Middle frontal gyrus (tissue), 1 donor: ENCODE measurements at regions not wholly inside any gene's neighbourhood (a gene's known extent, or its start where the extent isn't known, plus 50 kb on each side); places are given as distances from the start of the nearest gene placed in this dataset.

Experiments
- DNase-seq: peaks from one replicate; pipeline ENCODE4 v3.0.0-alpha.2; 2015; ENCODE audit warnings: low spot score; ENCODE audit errors: extremely low spot score

DNA sequence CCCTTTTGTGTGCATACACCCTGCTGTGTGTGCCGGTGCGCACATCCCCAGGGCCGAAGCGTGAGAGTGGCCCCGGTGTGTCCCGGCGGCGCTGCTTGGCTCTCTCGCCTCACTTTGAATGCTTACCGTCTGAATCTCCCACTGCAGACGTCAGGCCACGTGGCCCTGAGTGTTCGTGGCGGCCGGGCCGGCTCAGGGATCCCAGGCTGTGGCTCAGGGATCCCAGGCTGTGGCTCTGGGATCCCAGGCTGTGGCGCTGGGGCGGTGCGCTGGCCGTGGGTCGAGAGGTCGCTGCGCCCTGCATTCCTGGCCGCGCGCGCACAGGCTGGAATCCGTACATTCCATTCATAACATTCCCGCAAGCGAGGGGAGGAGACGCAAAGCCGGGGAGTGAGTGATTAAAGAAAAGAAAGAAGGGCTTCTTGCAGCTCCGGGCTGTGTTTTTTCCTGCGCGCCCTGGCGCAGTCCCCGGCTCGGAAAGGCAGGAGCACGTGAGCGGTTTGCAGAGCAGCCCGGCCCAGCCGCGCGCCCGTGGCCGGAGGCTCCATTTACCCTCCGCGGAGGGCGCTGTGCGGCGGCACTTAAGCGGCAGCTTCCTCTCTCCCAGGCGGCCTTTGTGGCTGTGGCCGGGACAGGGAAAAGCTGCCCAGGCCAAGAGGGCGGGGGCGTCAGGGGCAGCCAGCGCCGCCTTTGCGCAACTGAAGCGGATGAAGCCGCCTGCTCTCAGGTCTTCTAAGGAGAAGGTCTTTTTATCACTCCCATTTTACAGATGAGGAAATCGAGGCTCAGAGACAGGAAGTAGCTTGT is 87.0 kb upstream of the ALDH1L1 start:
- DNase-seq = peak; percentile 24

GRCh38 chr3:126266850-126267168 is 86.4 kb upstream of the ALDH1L1 start:
- no peak for DNase-seq

DNA sequence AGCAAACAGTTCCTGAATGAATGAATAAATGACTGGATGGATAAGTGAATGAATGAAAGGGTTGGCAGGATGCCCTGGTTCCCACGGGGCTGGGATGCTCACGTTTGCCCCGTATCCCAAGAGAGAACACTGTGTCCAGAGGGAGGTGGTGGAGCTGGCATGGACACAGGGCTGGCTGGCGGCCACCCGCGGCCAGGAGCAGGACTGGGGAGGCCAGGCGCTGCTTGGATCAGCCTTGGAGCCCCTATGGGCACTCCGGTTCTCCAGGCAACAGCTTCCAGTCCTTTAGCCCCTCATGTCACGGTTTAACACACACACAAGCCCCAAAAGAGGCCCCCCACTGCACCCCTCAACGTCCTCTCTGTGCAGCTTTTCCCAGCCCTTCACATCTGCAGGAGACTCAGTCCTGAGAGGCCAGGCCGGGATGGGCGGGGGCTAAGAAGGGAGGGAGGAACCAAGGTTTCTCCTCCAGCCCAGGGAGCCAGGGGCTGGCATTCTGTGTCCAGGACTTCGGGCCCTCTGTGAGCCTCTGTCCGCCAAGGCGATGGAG is 86.0 kb upstream of the ALDH1L1 start:
- DNase-seq = no peak

DNA sequence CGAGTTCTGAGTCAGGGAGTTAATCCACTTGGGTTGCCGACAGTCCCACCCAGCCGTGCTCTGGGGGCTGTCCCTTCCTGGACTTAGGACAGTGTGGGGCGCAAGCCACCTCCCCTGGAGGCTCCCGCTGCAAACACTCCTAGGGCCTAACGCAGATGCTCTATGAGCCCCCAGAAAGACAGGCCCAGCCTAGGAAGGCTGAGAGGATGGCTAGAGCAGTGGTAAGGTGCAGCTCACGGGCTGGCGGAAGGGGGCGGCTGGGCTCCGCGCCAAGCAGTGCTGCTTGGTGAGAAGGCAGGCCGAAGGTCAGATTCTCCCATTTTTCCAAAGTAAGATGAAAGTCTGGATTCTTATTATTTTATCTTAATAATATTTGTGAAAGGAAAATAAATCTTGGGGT is 84.6 kb upstream of the ALDH1L1 start:
- DNase-seq = no peak

DNA sequence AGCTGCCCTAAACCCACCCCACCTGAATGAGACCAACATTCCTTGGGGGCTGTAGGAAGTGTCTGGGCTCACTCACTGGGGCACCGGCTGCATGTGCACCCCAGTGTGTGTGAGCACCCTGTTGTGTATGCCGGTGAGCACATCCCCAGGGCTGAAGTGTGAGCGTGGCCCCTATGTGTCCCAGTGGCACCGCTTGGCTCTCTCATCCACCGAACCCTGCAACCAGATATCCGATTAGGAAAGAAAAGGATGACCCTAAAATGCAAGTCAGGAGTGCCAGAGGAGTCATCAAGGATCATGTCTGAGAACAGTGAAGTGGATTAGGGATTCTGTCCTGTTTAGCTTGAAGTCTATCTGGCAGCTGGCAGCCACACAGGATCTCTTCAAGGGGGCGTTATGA is 84.0 kb upstream of the ALDH1L1 start:
- no peak for DNase-seq

DNA sequence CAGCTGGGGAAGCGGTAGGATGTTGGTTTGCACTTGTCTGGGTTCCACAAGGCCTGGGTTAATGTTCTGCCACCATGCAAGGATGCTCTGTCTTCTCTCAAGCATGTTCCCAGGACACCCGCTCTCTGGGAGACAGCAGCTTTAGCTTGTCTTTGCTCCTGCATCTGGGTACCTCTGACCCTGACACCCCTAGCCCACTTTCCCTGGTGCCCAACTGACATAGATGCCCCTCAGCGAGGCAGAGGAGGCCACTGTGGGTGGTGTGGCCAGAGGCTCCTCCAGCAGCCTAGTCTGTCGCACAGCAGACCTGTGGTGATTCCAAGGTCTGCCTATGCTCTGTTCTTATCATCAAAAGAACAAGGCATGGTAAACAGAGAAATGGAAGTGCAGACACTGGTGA is 83.6 kb upstream of the ALDH1L1 start:
- DNase-seq = no peak

- no peak for DNase-seq
Measured at GRCh38 chr3:126263539-126263938, 83.2 kb upstream of the ALDH1L1 start.

DNA sequence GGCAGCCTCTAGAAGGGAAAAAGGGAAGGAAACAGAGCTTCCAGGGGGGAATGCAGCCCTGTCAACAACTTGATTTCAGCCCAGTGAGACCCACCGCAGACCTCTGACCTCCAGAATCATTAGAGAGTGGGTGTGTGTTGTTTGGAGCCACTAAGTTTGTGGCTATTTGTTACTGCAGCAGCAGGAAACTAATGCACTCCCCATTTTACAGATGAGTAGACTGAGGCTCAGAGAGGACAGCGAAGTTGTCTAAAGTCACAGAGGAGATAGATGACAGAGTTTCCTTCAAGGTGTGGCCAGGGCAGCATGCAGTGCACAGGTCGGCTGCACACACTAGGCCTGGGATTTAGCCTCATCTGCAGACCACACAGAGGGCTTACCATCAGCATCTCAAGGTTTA is 81.8 kb upstream of the ALDH1L1 start:
- no peak for DNase-seq

GRCh38 chr3:126261037-126261436 is 80.7 kb upstream of the ALDH1L1 start:
- no peak for DNase-seq

DNA sequence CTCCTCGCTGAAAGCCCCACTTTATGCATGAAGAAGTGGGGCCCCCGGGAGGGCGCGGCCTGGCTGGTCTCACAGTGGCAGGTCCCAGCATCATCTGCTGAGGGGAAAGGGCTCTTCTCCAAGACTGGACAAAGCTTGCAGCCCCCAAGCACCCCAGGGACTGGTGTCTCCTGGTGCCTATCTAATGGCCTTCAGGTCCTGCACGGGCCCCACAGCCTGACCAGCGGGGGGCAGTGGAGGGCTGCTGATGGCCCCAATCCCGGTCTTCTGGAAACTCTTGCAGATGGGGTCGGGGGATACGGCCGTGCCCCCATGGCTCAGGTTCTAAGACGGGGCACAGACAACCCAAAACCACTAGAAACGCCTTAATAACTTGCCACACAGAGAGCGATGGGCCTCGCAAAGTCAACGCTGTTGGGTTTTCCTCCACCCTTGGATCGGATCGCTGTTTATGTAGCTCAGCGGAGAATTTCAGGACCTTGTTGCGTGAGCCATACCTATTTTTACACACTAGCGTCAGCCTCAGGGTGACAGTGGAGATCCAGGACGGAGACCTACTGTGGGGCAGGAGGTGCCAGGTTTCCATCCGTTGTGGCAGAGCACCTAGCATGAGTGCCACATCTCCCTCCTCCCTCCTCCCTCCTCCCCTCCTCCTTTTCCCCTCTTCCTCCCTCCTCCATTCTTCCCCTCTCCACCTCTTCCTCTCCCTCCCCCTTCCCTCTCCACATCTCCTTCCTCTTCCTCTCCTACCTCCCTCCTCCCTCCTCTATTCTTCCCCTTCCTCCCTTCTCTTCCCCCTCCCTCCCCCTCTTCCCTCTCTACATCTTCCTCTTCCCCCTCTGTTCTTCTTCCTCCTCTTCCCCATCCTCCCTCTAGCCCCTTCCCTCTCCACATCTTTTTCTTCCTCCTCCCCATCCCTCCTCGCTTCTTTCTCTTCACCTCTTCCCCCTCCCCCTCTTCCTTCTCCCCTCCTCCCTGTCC is 79.3 kb upstream of the ALDH1L1 start:
- no peak for DNase-seq

GRCh38 chr3:126258670-126259069 is 78.3 kb upstream of the ALDH1L1 start:
- no peak for DNase-seq

- no peak for DNase-seq
Measured at GRCh38 chr3:126257984-126258383, 77.6 kb upstream of the ALDH1L1 start.

DNA sequence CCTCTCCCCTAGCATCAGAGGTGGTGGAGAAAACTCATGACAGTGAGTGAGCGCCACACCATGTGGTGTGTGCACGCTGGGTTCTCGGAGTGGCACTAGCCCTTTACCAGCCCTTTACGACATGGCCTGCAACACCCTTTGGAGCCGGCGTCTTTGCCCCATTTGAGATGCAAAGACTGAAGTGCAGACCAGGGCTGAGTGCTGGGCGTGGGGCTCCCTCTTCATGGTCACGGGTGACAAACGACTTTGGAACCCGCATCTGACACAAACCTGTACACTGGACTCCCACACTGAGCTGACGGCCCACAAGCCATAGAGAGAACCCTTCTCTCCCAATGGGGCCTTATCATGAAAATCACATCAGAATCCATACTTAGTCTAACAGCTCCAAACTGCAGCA is 76.8 kb upstream of the ALDH1L1 start:
- no peak for DNase-seq

GRCh38 chr3:126256251-126256650 is 75.9 kb upstream of the ALDH1L1 start:
- no peak for DNase-seq

DNA sequence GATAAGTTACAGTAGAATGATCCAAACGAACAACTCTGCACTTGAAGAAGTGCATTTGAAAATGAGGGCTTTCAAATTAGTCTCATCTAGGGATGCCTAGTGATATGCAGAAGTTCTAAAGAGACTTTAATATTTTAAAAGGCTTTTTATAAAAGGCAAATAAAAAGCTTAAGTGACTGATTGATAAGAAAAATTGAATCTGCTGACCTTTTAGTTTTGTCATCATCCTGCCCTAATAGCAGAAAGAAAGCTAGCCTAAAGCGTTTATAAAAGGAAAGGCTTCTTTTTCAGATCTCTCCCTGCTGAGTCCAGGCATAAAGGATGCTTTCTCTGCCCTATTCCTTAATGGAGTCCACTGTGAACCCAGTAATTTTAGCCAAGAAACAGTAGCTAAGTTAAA is 72.7 kb upstream of the ALDH1L1 start:
- no peak for DNase-seq

DNA sequence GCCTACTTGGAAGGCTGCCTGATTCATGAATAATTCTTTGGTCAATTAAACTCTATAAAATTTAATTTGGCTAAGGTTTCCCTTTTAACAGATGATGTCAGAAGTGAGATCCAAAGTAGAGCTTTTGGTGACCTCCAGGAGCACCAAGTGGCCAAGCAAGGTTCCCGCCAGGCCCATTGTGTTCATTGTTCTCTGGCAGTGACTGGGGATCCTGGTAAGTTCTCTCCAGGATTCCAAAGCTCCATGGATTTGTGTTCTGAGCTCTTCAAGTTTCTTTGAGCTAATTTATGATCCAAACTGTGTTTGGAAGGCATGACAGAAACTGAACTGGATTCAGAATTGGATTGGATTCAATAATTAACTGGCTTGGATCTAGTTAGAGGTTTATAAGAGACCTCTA is 72.0 kb upstream of the ALDH1L1 start:
- DNase-seq = no peak

DNA sequence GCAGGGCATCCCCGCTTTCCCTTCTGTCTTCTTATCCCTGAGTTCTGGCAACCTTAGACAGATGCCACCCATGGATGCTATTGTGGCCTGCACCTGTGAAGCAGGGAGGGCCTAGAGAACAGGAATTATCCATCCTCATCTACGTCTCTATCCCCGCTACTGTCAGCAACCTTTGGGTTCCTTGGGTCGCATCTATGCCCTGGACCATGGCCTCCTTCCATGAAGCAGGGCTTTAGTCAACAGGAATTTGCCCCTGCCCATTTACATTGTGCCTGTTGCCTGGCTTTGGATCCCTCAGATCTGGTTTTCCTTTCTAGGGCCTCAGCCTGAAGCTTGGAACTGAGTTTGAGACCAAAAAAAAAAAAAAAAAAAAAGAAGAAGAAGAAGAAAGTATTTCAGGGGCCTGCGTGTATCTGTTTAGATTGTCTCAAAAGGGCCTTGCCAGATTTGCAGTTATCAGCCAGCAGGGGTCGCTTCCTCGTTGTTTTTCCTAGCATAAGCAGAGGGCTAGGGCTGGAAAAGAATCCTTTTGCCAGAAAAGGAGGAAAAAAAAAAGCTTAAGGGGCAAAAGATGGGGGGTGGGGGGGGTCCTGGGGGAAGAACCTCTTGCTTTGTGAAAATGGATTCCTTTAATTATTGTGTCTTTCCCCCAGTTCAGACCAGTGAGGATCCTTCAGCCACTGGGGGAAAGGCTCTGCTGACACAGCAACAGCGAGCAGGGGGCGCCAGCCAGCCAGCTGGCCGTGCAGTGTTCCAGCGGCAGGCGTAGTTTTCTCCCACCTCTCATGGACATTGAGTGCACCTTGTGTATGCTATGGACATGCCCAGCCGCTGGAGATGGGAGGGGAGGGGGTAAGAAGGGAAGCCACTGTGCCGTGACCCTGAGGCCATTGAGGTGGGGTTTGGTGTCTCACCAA is 65.7 kb upstream of the ALDH1L1 start:
- peak; percentile 40 for DNase-seq
